Activated CD8-positive, alpha-beta memory T cell treated with anti-CD3 and anti-CD28 coated beads for 24 hours (primary cell): ENCODE measurements at regions not wholly inside any gene's neighbourhood (a gene's known extent, or its start where the extent isn't known, plus 50 kb on each side); places are given as distances from the start of the nearest gene placed in this dataset.
"Not testable (repeated sequence)": the region's sequence is repeated elsewhere in the genome, so short reads cannot be mapped to it uniquely, and the experiment has no call there.

ENCODE experiments used
- DNase-seq: peaks from one replicate; pipeline ENCODE4 v3.0.0-alpha.2; 2020

DNA sequence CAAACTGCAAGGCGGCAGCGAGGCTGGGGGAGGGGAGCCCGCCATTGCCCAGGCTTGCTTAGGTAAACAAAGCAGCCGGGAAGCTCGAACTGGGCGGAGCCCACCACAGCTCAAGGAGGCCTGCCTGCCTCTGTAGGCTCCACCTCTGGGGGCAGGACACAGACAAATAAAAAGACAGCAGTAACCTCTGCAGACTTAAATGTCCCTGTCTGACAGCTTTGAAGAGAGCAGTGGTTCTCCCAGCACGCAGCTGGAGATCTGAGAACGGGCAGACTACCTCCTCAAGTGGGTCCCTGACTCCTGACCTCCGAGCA, 375.1 kb upstream of the NPVF start:
- DNase-seq: not testable (repeated sequence)

DNA sequence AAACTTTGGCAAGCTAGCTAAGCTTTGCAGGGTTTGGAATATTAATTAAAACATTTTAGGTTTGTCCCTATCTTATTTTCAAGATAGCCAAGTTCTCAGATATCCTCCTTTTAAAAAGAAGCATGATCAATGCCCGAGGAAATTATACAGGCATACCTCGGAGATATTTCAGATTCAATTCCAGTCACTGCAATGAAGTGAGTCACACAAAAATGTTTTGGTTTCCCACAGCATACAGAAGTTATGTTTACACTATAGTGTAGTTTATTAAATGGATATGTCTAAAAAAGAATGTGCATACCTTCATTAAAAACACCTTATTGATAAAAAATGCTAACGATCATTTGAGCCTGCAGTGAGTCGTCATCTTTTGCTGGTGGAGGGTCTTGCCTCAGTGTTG, 382.9 kb upstream of the NPVF start:
- DNase-seq: no peak

DNA sequence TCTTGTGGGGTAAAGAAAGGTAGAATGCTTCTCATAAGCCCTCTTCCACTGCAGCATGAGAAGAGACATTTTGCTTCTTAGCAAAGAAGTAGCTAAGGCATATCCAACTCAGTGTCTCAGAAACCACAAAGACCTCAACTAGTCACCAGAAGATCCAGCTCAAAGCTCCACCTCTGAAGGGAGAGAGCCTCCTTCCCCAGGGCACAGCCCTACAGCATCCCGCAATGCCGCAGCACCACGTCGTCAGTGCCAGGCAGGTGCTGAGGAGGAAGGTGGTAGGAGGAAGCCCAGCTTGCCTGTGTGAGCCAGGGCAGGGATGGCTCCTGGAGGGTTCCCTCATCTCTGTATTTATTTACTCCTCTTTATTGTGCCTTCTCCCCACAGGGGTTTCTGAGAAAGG, 385.6 kb upstream of the NPVF start:
- no peak for DNase-seq

DNA sequence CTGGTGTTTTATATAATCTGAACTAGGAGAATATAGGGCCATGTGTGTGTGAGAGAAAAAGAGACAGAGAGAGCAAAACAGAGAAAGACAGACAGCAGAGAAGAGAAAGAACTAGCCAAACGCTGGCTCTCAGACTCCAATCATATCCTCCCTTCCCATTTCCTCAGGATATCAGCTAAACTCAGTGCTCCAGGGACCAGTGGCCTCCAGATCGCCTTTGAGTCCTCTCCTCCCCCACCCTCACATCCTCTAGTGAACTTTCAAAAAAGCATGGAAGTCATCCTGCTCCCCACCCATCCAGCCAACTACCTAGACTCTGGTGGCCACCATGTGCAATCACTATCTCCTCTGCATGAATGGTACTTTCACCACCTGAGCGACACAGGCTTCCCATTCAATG, 386.1 kb upstream of the NPVF start:
- no peak for DNase-seq

DNA sequence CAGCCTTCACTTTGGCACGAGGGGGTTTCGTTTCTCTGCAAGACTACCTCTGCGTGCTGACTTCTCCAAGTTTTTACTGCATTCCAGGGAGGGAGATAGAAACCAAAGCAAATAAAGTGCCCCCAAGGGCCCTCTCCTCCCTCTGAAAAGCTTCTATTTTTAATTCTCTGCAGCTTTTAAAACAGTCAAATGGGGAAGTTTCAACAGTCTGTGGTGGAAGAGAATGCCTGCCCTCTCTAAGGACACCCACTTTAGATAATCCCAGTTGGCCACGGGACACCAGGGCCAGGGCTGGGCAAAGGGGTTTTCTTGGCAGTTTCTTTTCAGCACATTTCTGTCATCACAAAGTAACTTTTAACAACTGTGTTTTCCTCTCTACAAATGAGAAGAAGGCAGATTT, 386.7 kb upstream of the NPVF start:
- no peak for DNase-seq

DNA sequence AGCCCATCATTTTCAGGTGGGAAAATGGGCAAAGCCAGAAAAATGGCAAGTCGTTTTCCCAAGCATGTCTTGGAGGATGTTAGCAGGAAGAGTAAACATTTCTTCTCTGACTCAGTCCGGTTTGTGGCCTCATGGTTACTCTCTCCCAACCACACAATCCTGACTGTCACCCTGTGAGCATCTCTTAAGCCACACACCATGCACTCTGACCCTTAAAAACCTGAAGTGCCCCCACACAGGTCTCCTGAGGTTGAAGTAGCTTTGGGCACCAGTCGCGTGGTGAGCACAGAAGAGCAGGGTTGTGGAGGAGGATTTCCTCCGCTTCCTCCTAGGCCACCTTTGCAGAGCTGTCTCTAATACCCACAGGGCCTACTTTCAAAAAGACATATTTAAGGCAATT, 387.3 kb upstream of the NPVF start:
- DNase-seq: no peak

DNA sequence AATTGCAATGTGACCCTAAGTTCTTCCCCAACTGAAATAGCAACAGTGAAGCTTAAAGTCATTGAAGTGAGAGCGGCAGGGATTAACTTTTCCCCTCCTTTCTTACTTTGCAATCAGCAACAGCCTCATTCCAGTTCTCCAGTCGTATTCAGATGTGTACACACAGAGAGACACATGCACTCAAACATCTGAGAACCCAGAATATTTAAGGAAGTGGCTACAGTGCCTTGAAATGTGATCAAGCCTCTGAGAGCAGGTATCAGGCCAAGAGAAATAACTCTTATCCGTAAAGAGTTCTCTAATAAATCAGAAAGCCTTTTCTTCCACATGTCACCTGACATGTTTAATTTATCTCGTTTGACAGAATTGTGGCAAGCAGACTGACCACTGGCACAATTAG, 388.9 kb upstream of the NPVF start:
- DNase-seq: no peak

DNA sequence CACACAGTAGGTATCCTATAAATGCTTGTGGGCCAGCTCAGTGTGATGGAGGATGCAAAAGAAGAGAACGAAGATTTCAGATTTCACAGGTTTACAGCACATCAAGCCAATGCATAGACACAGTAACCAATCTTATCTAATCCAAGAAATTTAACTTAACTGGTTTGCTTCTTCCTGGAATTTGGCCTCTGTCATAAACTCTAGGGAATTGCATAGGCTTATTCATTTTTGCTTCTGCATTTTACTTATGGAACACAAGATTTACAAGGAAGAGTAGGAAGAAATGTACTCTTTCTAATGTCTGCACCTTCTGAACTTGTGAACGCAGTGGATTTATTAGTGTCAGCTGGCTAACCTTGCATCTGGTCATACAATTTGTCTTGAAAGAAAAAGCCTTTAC, 389.4 kb upstream of the NPVF start:
- no peak for DNase-seq

DNA sequence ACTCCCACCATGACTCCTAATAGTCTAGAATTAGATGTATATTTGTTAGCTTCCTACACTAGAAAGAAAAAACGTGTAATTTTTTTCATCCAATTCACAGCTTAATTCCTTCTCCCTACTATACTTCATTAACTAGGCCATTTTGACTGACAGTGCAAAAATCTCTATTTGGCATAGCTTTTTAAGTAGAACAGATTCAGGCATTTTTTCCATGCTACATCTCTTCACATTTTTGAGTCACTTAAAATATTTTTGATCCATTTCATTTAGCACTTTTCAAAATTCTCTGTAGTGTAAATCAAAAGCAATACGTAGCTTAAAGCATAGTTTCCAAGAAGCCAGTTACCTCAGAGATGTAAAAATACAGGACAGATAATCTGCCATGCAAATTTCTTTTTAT, 391.1 kb upstream of the NPVF start:
- no peak for DNase-seq

DNA sequence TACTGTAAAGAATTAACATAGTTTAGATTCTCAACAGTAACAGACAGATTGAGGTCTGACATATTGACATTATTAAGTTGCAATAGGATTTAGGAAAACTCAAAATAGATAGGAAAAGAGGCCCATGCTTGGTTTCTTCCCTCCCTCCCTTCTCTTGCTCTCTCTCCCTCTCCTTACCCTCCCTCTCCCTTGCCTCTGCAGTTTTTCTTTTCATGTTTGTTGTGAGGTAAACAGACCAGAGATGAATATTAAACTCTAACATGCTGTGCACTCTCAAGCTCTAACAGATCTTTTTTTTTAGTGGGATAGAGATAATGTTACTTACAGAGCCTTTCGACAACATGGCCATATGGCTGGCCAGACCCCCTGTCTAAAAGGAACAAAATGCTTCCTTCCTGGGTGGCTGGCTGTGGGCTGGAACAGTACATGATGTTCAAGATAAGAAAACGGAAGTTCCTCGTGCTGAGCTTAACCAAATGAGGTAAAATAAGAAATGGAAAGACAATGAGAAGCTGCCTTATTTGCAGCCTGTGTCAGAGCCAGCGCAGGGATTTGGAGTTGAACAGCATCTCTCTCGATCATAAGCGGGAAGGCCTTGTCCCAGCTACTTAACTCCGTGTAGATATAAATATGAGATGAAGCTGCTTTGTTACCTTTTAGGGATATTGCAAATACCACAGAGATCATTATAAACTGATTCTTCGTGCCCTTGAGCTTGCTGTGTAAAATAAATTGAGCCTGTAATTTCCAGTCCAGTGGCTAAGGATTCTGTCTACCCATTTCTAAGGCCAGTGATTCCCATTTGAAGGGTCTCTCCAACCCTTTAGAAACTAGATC, 391.9 kb upstream of the NPVF start:
- no peak for DNase-seq

DNA sequence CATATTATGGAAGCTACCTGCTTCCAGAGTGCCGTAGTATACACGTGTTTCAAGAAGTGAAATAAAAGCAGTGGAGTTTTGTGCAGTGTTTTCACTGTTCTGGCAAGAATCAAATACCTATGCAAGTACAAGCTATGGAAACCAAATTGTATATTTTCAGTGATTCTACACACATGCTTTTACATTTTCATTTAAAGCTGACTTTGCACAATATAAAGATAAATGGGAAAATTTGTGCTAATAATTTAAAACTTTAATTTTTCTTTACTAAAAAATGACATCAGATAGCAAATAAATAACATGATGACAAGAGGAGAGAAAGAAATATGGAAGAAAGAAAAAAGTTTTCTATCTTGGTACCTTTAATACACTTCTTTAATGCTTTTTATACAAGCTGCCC, 393.7 kb upstream of the NPVF start:
- no peak for DNase-seq

DNA sequence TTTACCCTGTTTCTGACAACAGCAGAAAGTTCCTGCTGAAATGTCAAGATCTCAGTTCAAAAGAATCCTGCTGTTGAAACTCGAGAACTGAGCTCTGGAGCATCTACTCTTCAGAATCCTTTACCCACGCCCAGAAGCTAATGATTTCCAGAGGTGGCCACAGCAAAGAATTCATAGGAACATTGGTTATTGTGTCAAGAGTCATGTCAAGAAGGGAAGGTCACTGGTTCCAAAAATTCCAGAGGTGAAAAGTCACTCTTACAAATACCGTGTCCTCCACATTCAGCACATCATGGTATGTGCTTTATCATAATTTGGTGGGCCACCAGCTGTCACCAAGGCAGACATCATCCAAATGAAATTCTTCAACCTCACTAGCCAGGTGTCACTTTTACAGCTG, 394.4 kb upstream of the NPVF start:
- no peak for DNase-seq

DNA sequence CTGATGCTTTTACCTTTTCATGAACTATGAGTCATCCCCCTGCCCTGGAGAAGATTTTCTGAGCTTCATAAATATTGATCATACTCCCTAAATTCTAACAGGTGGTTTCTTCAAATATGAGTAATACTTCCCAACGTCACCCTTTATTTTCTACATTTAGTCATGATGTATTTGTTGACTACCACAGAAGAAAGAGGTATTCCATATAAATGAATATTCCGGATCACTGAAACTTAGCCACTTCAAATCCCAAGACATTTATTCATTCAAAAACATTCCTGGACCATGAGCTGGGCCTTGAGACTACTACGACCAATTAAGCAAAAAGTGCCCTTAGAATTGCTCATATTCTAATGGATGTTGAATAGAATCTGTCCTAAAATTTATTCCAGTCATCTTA, 395.8 kb upstream of the NPVF start:
- no peak for DNase-seq

DNA sequence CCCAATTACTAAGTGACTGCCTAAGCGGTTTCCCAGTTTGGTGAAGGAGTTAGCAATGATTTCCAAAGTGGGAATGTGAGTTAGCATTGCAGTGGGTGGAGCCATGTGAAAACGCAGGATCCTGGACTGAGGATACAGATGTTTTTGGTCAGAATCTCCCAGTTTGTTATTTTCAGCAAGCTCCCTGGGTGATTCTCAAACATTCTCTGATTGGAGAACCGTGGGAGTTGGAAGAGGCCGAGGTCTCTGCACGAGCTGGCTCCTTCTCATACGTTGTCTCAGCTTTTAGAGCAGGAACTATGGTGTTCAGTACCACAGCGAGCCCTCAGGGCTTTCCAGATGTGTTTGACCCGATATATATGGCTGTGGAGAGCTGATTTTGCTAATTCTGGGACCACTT, 396.5 kb upstream of the NPVF start:
- DNase-seq: no peak

DNA sequence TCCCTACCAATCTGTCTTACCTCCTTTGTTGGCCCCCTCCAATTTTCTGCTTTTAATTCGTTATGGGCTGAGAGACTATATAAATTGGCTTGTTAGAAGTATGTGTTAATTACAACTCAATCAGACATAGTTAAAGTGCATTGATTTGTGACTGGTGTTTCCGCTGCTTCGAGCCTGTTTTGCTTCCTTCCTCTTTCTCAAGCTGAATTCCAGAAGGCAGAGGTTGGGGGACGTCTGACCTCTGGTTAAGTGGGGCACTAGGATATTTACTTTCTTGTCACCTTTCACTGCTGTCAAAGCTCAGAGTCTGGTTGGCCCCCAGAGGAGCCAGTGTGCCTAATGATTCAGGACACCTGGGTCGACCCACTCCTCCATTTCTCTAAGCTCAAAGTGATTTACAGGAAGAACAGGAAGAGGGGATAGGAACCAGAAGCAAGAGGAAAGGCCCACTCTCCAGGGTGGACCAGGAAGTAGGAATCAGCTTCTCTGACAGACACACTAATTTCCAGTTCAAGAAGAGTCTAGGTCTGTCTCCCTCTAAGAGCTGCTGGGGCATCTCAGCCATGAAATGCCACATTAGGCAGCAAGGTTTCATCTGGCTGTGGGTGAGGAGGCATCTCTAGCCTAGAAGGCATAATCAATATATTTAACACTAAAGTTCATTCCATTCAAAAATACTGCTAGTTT, 397.2 kb upstream of the NPVF start:
- no peak for DNase-seq

DNA sequence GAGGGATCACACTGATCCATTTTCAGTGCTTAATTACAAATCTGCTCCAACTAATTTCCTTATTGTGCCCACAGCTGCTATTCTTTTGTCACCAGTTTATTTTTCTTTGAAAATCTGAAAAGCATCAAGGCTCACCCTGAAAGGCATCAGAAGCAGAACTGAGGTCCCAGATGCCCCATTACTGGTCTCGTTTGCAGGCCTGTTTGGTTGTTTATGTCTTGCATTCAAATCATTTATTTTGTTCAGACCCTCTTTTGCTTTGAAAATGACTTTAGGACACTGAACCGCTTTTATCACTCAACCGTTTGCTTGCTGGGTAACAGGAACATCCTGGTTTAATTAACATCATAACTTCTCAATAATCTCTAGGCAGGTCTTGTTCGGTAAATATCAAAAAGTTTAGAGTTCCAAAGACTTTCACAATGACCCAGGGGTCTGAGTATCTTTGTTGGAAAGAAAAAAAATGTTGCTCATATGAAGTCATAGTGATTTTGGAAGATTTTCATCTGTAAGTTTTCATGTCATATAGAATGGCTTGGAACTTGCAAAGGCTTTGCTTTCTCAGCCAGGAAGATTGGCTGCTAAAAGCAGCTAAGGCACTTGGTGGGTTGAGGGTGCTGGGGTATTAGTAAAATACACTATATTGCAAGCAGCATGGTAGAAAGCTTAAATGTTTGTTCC, 398.3 kb upstream of the NPVF start:
- no peak for DNase-seq

DNA sequence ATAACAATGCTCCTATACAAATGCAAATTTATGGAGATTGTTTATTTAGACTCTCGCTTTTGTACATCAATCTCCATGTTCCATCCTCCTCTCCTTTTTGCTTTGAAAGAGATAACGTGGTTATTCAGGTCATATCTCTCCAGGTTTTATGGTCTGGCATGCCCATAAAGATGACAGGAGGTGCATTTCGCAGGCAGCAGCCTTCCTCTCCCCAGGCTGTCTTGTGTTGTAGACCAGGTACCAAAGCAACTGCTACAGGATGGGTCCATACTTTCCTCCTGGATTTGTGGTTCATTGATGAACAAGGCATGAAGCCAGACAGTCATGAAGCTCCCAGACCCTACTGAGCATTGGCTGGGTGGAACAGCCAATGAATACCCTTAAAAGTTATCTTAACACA, 400.2 kb upstream of the NPVF start:
- no peak for DNase-seq

DNA sequence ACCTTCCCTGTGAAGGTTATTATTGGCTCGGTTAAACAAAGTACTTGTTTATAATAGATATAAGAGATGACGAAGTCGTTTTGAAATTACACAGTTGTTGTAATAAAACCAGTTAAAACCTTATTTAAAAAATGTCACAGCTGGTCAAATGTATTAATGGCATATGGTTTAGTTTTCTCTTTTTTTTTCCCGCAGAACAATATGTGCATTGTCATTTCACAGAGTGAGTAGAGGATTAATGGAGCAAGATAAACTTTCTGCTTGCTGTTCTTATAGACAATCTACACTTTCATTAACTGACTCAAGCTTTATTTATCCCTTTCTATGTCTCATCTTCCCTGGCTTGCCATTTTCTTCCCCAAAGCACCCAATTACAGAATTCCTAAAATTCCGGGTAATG, 404.3 kb upstream of the NPVF start:
- DNase-seq: no peak

DNA sequence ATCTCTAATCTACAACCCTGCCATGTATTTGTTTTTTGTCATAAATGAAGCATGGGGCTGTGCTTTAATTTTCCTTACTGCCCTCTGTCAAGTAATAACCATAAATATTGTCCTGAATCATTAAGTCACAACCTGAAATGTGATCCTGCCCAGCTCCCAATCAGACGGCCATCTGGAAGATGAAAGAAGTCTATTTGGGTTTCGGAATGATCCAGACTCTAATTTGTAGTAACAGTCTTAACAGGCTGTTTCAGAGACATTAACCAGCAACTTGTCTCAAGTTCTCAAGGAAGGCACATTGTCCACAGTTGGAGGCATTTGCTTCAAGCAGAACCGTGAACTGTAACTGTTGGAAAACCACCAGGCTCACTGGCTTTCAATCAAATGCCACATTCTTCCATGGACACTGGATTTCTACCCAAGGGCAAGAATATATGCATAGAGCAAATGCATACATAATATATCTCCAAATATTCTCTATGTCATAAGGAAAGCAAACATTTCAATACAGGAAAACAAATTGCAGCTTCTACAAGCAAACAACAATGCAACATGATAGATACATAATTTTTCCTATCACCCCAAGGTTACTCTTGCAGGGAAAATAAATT, 405.2 kb upstream of the NPVF start:
- DNase-seq: no peak

DNA sequence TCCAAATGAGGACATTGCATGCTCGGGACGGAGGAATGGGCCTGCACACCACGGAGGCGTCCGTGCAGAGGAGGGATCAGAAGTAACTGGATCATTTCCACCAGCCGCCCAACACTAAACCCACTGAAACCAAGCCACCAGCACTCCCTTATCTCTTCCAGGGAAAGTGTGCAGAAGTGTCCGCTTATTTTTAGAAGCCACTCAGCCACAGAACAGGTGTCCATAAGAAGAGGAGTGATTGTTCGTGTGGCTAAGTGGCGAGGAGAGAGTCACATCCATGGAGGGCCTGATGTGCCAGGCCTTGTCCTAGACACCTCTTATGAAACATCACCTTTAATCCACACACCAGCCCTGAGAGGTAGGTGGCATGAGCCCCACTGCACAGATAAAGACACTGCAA, 407.9 kb upstream of the NPVF start:
- DNase-seq: no peak

DNA sequence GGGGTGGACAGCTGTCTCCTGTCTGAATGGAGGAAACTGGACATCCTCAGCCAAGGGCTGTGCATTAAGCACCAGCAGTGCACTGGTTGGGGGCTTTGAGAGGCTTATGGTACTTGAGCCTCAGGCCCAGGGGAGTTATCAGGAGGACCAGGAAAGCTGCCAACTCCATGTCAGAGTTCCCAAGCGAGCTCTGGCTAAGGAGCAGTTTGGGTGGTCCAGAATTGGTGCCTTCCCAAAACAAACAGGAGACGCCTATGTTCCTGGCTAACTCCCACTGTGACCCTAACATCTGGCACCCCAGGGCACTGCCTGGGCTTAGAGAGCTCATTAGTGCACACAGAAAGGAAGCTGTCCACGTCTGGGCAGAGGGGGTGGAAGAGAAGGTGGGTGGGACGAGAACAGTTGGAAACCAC, 408.6 kb upstream of the NPVF start:
- DNase-seq: no peak

DNA sequence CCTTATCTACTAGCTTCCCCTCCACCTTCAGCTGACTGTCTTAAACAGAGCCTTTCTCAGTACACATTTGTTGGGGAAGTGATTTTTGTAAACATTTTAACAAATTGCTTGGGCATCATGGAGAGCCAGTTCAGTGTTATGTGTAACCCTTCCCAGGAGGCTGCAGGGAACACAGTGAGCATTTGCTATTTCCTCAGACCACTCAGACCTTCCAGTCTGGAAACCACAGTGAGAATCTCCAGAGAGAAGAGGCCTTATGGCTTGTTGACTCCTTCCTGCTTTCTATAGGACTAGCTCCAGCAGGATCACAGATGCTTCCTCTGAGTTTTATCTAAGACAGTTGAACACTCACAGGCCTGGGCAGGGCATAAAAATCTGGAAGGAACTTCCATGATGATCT, 409.8 kb upstream of the NPVF start:
- DNase-seq: no peak

DNA sequence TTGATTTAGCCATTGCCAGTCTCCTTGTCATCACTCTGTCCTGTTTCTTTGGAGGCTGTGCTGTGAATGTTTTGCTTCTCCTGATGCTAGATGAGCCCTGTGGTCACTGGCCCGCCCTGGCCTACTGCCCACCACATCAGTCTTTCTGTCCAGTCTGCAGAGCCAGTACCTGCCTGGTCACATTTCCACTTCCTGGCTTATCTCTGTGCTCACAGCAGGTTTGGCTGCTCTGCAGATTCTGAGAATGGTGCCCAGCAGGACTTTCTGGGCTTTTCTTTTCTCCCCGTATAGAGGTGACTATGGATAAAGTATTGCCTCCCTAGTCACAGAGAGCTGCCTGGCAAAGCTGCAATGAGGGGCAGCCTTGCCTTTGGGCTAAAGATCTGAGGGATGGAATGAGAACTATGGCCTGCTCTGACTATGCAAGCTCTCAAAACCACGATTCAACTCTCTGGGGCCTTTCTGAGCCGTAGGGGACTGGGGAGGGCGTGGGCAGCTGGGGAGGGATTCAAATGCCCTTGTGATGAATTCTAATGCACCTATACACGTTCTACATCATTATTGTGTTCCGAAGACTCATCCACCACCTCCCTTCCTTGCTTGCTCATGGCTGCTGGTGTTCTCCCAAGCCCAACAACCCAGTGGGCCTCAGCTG, 410.4 kb upstream of the NPVF start:
- DNase-seq: no peak
